ENCODE measurements at regions not wholly inside any gene's neighbourhood (a gene's known extent, or its start where the extent isn't known, plus 50 kb on each side); places are given as distances from the start of the nearest gene placed in this dataset.

DNA sequence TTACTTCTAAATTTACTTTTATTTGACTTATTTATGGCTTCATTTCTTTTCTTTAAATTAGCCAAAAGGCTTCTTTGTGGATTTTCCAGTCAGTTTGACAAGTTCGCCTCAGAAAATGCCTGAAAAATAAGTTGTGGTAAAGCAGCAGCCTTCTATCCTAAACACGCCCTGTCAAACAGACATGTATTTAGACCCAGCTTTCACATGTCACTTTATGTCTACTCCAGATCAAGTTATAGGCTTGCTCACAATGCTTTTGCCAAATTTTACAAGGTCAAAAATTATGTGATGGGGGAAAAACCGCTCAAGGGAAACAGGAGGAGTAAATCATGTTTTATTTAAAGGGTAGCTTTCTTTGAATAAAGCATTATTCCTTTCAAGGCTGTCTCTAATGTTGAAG, 615.0 kb downstream of the HDGFL1 start:
- peaks cover 0 to 8% (median 0%) of the 10 kb centered on the region in 4 donors for H3K4me1 ChIP-seq
- no peaks in the 10 kb centered on the region for H3K36me3 ChIP-seq
- H3K4me3 ChIP-seq = no peak overlapping the region
- no peaks in the 10 kb centered on the region for H3K27me3 ChIP-seq
- no peaks in the 10 kb centered on the region for H3K9me3 ChIP-seq
- WGBS, 2 donors = 82 to 85% methylated on average over 3 of the region's 3 CpGs
- intact Hi-C loops (cut with DNase I) = no loop called here
- TF ChIP-seq, protein P1, sequence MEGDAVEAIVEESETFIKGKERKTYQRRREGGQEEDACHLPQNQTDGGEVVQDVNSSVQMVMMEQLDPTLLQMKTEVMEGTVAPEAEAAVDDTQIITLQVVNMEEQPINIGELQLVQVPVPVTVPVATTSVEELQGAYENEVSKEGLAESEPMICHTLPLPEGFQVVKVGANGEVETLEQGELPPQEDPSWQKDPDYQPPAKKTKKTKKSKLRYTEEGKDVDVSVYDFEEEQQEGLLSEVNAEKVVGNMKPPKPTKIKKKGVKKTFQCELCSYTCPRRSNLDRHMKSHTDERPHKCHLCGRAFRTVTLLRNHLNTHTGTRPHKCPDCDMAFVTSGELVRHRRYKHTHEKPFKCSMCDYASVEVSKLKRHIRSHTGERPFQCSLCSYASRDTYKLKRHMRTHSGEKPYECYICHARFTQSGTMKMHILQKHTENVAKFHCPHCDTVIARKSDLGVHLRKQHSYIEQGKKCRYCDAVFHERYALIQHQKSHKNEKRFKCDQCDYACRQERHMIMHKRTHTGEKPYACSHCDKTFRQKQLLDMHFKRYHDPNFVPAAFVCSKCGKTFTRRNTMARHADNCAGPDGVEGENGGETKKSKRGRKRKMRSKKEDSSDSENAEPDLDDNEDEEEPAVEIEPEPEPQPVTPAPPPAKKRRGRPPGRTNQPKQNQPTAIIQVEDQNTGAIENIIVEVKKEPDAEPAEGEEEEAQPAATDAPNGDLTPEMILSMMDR (IDR thresholded peaks at IDR 0.05) = no peak
- TF ChIP-seq EP300 (IDR thresholded peaks at IDR 0.05) = no peak
- TF ChIP-seq POLR2A (IDR thresholded peaks at IDR 0.05) = no peak
- H3K27ac ChIP-seq = no peak overlapping the region
- no peak for DNase-seq

DNA sequence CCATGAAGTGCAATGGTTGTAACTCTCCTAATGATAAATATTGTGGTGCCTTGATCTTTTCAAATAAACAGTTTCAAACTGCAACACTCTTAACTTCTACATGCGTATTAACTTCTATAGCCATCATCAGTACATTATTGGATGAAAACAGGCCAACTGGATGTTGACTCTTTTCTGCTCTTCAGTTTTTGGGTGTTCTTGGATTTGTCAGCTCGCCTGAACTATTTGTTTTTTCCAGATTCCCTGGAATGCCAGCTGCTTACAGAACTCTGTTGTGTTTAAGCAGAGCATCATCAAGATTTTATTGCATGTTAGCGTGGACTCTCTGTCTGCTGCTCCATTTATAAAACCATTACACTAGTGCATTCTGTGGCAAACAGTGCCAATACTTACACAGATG, 626.1 kb downstream of the HDGFL1 start:
- Histone ChIP-seq H3K4me1 (no peaks in the 10 kb centered on the region), H3K27ac (no peak overlapping the region), H3K27me3 (no peaks in the 10 kb centered on the region), H3K4me3 (no peak overlapping the region), H3K9me3 (no peaks in the 10 kb centered on the region), H3K36me3 (no peaks in the 10 kb centered on the region)
- intact Hi-C loops (cut with DNase I) = no loop called here
- 52 to 59% methylated on average over 3 of the region's 3 CpGs for WGBS, 2 donors
- no peak for TF ChIP-seq EP300 (IDR thresholded peaks at IDR 0.05)
- TF ChIP-seq POLR2A (IDR thresholded peaks at IDR 0.05) = no peak
- TF ChIP-seq POLR2AphosphoS5 (IDR thresholded peaks at IDR 0.05) = no peak
- TF ChIP-seq, protein P1 (IDR thresholded peaks at IDR 0.05) = no peak
- DNase-seq = no peak

DNA sequence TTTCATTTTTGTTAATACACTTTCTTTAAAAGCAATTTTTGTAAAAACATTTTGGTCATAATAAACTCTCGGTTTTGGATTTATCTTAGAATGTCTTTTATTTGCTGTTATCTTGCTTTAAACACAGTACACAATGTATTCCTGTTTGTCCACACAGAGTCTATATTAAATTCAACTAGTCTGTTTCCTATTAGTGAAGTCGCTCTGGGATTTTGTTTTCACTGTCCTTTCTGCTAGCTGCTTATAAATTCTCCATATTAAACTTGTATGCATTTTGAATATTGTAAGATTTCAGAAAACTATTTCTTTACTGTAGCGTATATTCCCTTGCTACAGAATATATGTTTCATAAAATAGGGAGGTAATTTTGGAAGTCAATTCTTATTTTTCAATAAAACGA, 630.2 kb downstream of the HDGFL1 start:
- no peak overlapping the region for H3K4me3 ChIP-seq
- no peak for DNase-seq
- no peak overlapping the region for H3K27ac ChIP-seq
- H3K36me3 ChIP-seq = no peaks in the 10 kb centered on the region
- H3K4me1 ChIP-seq = no peaks in the 10 kb centered on the region
- TF ChIP-seq POLR2AphosphoS5 (IDR thresholded peaks at IDR 0.05) = no peak
- no peak for TF ChIP-seq POLR2A (IDR thresholded peaks at IDR 0.05)
- TF ChIP-seq, protein P1 (IDR thresholded peaks at IDR 0.05) = no peak
- no peak for TF ChIP-seq EP300 (IDR thresholded peaks at IDR 0.05)
- H3K27me3 ChIP-seq = no peaks in the 10 kb centered on the region
- WGBS, 2 donors = 80 to 90% methylated on average over 4 of the region's 4 CpGs
- intact Hi-C loops (cut with DNase I) = no loop called here
- H3K9me3 ChIP-seq = no peaks in the 10 kb centered on the region

DNA sequence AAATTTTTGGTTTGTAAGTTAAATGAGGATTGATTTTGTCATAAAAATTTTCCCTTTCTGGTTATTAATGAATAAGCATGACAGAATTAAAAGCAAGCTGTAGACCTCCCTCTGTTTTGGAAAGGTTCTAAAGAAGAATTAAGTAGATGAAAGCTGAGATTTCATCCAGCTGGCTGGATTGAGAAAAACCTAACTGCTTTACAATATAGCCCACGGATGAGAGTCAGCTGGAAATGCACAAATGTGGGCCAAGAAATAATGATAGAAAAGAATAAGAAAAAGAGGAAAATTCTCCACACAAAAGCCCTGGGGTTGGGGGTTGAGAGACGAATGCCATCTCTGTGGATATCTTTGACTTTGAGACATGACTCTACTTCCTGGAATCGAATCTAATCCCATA, 631.6 kb downstream of the HDGFL1 start:
- 56 to 60% methylated on average over 3 of the region's 3 CpGs for WGBS, 2 donors
- Histone ChIP-seq H3K9me3 (no peaks in the 10 kb centered on the region), H3K4me1 (no peaks in the 10 kb centered on the region), H3K36me3 (no peaks in the 10 kb centered on the region), H3K4me3 (no peak overlapping the region), H3K27me3 (no peaks in the 10 kb centered on the region), H3K27ac (no peak overlapping the region)
- intact Hi-C loops (cut with DNase I) = no loop called here
- TF ChIP-seq POLR2A (IDR thresholded peaks at IDR 0.05) (no peak), EP300 (IDR thresholded peaks at IDR 0.05) (no peak), POLR2AphosphoS5 (IDR thresholded peaks at IDR 0.05) (no peak)
- TF ChIP-seq, protein P1 (IDR thresholded peaks at IDR 0.05) = no peak
- DNase-seq = no peak

DNA sequence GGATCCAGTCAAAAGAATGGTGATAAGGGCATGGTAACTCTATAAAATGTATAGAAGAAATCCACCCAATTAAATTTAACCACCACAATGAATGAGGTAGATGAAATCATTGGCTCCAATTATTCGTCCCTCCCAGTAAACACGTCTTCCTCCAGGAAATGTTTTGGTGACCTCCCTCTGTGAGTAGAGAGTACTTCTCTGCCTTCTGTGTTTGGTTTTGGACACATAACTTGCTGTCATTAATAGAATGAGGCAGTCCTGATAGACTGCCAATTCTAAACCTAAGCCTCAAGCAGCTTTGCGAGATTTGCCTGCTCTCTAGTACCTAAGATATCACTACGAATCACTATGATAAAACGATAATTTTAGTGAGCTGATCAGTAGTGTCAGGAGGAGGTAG, 632.8 kb downstream of the HDGFL1 start:
- TF ChIP-seq, protein P1 (IDR thresholded peaks at IDR 0.05) = no peak
- TF ChIP-seq POLR2A (IDR thresholded peaks at IDR 0.05) = no peak
- no peaks in the 10 kb centered on the region for H3K9me3 ChIP-seq
- no peaks in the 10 kb centered on the region for H3K27me3 ChIP-seq
- H3K4me1 ChIP-seq = no peaks in the 10 kb centered on the region
- no peak overlapping the region for H3K4me3 ChIP-seq
- no peaks in the 10 kb centered on the region for H3K36me3 ChIP-seq
- DNase-seq = no peak
- H3K27ac ChIP-seq = no peak overlapping the region
- WGBS, 2 donors = 75% methylated on average over 5 of the region's 5 CpGs
- intact Hi-C loops (cut with DNase I) = no loop called here

All from sigmoid colon (tissue), 6 donors.